ENCODE measurements at regions not wholly inside any gene's neighbourhood (a gene's known extent, or its start where the extent isn't known, plus 50 kb on each side); places are given as distances from the start of the nearest gene placed in this dataset.

- no peak for TF ChIP-seq CTCF (IDR thresholded peaks at IDR 0.05)
- no peak for TF ChIP-seq ZFX (IDR thresholded peaks at IDR 0.05; ENCODE audit: borderline replicate concordance)
These were observed 679.3 kb downstream of the NR4A2 start for GRCh38 chr2:155653176-155653575.
